ENCODE measurements at regions not wholly inside any gene's neighbourhood (a gene's known extent, or its start where the extent isn't known, plus 50 kb on each side); places are given as distances from the start of the nearest gene placed in this dataset.
"Not testable (repeated sequence)": the region's sequence is repeated elsewhere in the genome, so short reads cannot be mapped to it uniquely, and the experiment has no call there.

DNA sequence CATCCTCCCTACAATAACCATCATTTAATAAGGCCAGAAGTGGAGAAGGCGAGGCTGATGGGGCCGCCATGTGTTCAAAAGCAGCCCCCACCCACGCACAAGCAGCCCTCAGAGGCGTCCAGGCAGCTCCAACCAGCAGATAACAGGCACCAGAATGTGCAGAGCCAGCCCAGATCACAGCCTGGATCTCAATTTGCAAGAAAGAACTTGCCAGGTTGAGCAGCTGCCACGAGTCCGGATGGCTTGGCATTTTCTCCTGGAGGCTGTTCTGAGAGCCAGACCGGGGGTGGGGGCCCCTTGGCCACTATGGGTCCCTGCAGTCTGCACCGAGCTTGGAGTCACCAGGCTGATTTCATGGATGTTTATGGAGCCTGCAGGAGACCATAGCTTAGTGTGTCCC is 338.1 kb downstream of the PREX1 start:
- Mint-ChIP-seq H3K9me3 (no peaks in the 10 kb centered on the region), H3K36me3 (ENCODE audit: low read depth) (no peaks in the 10 kb centered on the region), H3K27me3 (peaks cover 5% of the 10 kb centered on the region), H3K4me3 (no peak overlapping the region), H3K4me1 (ENCODE audit: low read depth) (no peaks in the 10 kb centered on the region), H3K27ac (no peak overlapping the region)
- intact Hi-C loops (cut with micrococcal nuclease) = no loop called here
- ATAC-seq = no peak
- ChIA-PET CTCF (no interaction called here), POLR2A (no interaction called here)
- TF ChIP-seq, protein P1, sequence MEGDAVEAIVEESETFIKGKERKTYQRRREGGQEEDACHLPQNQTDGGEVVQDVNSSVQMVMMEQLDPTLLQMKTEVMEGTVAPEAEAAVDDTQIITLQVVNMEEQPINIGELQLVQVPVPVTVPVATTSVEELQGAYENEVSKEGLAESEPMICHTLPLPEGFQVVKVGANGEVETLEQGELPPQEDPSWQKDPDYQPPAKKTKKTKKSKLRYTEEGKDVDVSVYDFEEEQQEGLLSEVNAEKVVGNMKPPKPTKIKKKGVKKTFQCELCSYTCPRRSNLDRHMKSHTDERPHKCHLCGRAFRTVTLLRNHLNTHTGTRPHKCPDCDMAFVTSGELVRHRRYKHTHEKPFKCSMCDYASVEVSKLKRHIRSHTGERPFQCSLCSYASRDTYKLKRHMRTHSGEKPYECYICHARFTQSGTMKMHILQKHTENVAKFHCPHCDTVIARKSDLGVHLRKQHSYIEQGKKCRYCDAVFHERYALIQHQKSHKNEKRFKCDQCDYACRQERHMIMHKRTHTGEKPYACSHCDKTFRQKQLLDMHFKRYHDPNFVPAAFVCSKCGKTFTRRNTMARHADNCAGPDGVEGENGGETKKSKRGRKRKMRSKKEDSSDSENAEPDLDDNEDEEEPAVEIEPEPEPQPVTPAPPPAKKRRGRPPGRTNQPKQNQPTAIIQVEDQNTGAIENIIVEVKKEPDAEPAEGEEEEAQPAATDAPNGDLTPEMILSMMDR (IDR thresholded peaks at IDR 0.05) = no peak
- no peak for DNase-seq

DNA sequence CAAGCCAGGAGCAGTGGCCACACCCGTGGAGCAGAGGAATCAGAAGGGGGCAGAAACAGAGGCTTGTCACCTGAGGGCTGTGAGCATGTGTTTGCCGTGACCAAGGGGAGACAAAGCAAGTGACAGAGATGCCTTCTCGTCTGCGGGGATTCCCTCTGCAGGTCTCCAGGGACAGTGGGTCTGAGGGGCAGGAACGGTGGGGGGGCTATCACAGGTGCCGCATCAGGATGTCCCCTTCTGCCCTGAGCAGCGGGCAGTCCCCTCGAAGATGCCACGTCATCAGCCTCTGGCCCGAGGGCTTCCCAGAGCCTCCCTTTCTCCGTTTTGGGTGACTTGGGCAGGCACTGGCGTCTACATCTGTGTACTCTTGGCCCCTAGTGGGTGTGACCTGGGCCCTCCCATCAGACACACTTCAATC is 338.7 kb downstream of the PREX1 start:
- no peaks in the 10 kb centered on the region for H3K9me3 Mint-ChIP-seq
- intact Hi-C loops (cut with micrococcal nuclease) = no loop called here
- TF ChIP-seq, protein P1 (IDR thresholded peaks at IDR 0.05) = no peak
- ChIA-PET CTCF (no interaction called here), POLR2A (no interaction called here)
- no peak overlapping the region for H3K4me3 Mint-ChIP-seq
- peaks cover 5% of the 10 kb centered on the region for H3K27me3 Mint-ChIP-seq
- ATAC-seq (no peak), DNase-seq (no peak)
- H3K27ac Mint-ChIP-seq = no peak overlapping the region
- H3K4me1 Mint-ChIP-seq (ENCODE audit: low read depth) = no peaks in the 10 kb centered on the region
- no peaks in the 10 kb centered on the region for H3K36me3 Mint-ChIP-seq (ENCODE audit: low read depth)

DNA sequence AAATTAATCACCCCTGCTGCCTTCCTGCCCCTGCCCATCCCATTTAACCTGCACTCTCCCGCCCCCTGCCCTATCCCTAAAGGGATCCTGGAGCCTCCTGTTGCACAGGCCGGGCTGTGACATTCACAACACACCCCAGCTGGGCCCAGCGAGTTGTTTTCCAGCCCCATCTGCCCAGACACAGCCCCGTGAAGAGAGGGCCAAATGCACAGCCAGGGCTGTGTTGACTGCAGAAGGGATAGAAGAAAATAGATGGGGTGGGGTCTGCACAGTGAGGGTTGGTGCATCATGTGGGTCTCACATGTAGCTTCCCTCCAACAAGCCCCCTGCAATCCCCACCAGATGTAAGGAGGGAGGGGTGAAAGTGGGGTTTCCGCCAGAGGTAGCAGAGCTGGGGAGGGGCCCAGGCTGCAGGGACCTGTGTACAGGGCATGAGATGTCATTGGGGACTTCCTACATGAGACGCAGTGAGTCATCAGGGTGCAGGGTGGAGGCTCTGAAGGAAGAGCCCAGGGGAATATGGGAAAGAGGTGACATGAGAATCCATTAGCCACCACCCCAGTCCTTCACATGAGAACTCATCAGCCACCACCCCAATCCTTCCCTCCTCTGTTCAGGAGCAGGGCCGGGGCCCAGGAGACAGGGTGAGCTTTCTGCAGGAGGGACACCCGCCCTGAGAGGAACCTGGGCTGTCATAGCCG is 339.3 kb downstream of the PREX1 start:
- intact Hi-C loops (cut with micrococcal nuclease); H3K27ac Mint-ChIP-seq; H3K4me1 Mint-ChIP-seq (ENCODE audit: low read depth); DNase-seq; H3K4me3 Mint-ChIP-seq; H3K36me3 Mint-ChIP-seq (ENCODE audit: low read depth); H3K9me3 Mint-ChIP-seq; CTCF ChIA-PET; H3K27me3 Mint-ChIP-seq; POLR2A ChIA-PET: not testable (repeated sequence)
- ATAC-seq = peak; percentile 30

DNA sequence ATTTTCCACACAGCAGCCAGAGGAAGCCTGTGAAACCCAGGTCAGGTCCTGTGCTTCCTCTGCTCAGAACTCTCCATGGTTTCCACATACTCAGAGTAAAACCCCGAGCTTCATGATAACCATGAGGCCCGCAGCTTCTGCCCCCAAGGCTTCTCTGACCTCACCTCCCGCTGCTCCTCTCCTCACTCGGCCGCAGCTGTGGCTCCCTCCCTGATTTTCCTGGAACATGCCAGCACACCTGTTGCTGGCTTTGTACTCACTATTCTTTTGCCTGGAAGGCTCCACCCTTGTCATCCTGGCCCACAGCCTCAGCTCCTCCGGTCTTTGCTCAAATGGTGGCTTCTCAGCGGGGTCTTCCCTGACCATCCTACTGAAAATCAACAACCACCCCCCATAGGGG is 341.7 kb downstream of the PREX1 start:
- CTCF ChIA-PET = no interaction called here
- ATAC-seq (no peak), DNase-seq (no peak)
- Mint-ChIP-seq H3K27me3 (peaks cover 5% of the 10 kb centered on the region), H3K4me1 (ENCODE audit: low read depth) (no peaks in the 10 kb centered on the region), H3K4me3 (no peak overlapping the region), H3K36me3 (ENCODE audit: low read depth) (no peaks in the 10 kb centered on the region), H3K9me3 (no peaks in the 10 kb centered on the region), H3K27ac (no peak overlapping the region)
- intact Hi-C loops (cut with micrococcal nuclease) = no loop called here
- POLR2A ChIA-PET = no interaction called here
- TF ChIP-seq, protein P1 (IDR thresholded peaks at IDR 0.05) = no peak

DNA sequence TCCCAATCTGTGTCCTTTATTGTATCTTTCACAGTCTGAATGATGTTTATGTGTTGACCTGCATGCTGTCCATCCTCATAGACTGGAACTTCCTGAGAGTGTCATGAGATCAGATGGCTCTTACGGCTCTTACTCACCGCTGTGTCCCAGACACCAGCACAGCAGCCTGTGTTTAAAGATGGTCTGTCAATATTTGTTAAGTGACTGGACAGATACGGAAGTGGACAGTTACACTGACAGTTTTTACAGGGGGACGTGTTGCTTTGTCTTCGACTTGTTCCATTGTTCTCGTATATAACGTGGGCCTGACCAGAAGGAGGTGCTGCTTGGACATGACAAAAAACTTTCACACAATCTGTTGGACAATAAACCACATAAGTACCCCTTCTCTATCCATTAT is 342.6 kb downstream of the PREX1 start:
- H3K36me3 Mint-ChIP-seq (ENCODE audit: low read depth); H3K4me1 Mint-ChIP-seq (ENCODE audit: low read depth); H3K27ac Mint-ChIP-seq; H3K9me3 Mint-ChIP-seq; POLR2A ChIA-PET; intact Hi-C loops (cut with micrococcal nuclease); H3K4me3 Mint-ChIP-seq; CTCF ChIA-PET; DNase-seq; ATAC-seq: not testable (repeated sequence)
- H3K27me3 Mint-ChIP-seq = peaks cover 11% of the 10 kb centered on the region

DNA sequence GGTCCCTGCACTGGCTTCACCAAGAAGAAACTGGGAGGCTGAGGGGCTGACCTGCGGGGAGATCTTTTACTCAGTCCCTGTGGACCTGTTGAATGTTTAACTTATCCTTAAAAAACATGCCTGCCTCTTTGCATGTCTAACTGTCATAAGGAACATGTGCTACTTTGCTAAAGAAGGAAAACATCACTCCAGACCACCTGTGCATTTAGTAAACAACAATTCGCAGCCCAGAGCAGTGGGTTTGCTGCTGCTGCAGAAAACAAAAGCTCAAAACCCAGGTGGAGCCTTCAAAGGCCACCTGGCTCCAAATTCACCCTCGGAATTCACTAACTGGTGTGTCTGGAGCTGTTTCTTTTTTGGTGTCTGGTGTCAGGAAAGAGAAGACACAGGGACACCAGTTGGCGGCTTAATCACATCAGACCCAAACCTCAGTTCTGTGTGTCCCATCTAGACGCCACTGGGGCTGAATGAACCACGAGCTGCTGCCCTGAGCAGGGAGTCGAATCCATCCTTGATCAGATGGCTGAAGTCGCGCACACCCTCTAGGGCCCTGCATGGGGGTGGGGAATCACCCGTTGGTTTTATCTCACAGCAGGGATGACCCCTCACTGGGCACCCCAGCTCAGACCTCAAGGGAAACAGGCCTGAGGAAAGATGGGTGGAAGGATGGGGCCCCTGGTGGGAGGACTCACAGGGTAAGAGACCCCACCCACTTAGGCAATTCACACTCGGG is 344.3 kb downstream of the PREX1 start:
- ChIA-PET CTCF (no interaction called here), POLR2A (interaction anchor here (0.7 kb wide), 1 partner anchor 93 kb away, joined by 3 read pairs; no protein-coding TSS in a partner anchor)
- ATAC-seq (no peak), DNase-seq (no peak)
- intact Hi-C loops (cut with micrococcal nuclease) = no loop called here
- H3K27me3 Mint-ChIP-seq = peaks cover 14% of the 10 kb centered on the region
- no peak overlapping the region for H3K4me3 Mint-ChIP-seq
- no peaks in the 10 kb centered on the region for H3K9me3 Mint-ChIP-seq
- no peaks in the 10 kb centered on the region for H3K4me1 Mint-ChIP-seq (ENCODE audit: low read depth)
- TF ChIP-seq, protein P1 (IDR thresholded peaks at IDR 0.05) = no peak
- no peaks in the 10 kb centered on the region for H3K36me3 Mint-ChIP-seq (ENCODE audit: low read depth)
- H3K27ac Mint-ChIP-seq = no peak overlapping the region
